Stimulated activated CD4-positive, alpha-beta T cell treated with anti-CD3 and anti-CD28 coated beads, TNF-alpha, amount 100 ng/mL, for 4 hours (primary cell): ENCODE measurements at regions not wholly inside any gene's neighbourhood (a gene's known extent, or its start where the extent isn't known, plus 50 kb on each side); places are given as distances from the start of the nearest gene placed in this dataset.
A peak's percentile ranks its signal among the peaks of the same experiment; 100 is the strongest.

ENCODE experiments used
- DNase-seq, 3 experiments: peaks; one replicate each; pipeline ENCODE4 v3.0.0-alpha.2; 2020; ENCODE audit warnings: low read depth in 3 of 3

- no peak for DNase-seq
These were observed 300.3 kb upstream of the CBLB start for GRCh38 chr3:106168962-106169750.

DNA sequence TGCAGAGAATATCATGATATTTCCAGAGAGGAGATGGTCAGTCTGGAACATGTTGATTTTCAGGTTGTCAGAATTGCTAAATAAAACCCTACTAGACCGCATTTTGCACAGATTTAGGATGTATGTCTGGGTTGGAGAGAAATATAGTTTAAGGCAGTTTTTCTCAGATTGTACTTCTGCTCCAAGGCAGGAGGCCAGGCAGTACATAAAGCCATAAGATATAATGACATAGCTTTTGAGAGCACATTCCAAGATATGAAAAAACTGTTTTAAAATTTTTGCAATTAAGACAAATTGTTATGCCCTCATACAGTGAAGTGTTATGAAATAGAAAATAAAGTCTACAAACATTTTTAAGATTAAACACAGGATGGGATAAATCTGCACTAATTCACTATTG is 301.8 kb upstream of the CBLB start:
- no peak for DNase-seq

DNA sequence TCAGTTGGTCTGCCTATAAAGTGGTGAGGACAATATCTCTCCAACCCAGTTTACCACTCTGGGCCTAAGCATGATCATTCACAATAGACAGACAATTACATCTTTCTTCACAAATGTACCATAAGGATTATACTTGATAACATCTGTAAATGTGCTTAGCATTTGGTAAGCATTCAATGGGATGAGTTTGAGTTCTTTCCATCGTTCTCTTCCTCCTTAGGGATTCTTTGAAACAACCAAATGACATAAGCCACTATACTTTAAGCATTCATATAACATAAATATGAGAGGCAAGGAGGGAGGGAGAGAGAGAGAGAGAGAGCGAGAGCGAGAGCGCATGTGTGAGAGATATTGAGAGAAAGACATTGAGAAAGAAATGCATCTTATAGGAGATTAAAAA is 303.3 kb upstream of the CBLB start:
- DNase-seq, result no peak

DNA sequence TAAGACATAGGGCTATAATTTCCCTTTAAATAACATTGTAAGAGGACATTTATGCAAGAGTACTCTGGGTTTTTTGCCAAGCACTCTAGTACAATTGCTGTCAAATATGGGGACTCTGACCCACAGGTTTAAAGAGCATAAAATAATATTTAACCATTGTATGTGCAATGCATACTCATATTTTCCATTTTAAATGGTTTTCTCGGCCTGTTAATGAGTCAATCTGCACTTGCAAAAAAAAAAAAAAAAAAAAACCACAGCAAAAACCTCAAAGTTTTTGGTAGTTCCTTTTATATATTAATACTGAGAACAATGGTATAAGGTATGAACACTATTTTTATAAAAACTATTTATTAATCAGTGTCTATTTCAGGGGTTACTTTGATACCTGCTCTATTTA is 304.0 kb upstream of the CBLB start:
- no peak for DNase-seq

- no peak for DNase-seq
These were observed 306.5 kb upstream of the CBLB start for GRCh38 chr3:106175276-106175675.

- DNase-seq, result peak in 2 of 3 experiments; percentile 33 to 59
These were observed 307.9 kb upstream of the CBLB start for GRCh38 chr3:106176734-106177133.

DNA sequence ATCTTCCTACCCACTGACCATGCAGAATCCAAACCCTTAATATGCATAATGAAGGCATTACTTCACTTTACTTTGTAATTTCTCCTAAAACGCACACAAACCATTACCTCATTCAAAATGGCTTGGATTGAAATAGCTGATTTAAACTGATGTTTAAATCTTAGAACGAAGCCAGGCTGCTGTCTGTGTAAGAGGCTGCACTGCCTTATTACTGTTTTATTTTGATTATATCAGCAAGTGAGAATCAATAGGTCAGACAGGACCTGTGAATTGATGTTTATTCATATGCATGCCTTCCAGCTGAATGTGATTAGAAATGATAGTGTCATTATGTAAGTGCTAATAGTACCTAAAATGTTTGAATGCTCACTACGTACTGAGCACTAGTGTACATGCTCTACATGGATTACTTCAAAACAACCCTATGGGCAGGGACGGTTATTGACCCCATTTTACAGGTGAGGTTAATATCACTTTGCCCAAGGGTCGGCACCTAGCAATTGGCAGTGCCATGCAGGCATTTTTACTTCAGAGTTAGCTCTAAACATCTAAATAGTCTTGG is 314.2 kb upstream of the CBLB start:
- no peak for DNase-seq

DNA sequence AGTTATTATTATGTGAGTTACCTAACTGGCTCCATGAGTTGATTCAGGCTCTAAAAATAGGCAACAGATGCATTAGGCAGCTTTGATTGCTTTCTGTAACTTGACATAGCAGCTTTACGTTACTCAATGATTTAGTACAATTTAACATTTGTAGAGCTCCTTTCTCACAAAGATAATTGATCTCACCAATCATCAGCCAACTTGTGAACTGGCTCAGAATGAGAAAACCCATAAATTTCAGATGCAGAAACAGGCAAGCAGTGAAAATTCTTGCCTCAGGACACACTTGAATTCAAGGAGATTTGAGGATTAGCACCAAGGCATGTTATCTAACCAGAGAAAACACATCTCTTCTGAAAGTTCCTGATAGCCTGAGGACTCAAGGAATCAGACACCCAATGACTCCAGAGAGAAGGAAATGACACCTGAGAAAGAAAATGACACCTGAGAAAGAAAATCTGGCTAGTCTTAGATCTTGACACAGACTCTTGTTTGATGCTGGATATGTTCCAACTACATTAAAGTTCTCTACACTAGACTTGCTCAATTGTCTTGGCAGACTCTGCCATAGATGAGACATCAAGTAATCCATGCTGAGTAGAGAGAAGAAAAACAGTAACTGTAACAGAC is 315.1 kb upstream of the CBLB start:
- no peak for DNase-seq

DNA sequence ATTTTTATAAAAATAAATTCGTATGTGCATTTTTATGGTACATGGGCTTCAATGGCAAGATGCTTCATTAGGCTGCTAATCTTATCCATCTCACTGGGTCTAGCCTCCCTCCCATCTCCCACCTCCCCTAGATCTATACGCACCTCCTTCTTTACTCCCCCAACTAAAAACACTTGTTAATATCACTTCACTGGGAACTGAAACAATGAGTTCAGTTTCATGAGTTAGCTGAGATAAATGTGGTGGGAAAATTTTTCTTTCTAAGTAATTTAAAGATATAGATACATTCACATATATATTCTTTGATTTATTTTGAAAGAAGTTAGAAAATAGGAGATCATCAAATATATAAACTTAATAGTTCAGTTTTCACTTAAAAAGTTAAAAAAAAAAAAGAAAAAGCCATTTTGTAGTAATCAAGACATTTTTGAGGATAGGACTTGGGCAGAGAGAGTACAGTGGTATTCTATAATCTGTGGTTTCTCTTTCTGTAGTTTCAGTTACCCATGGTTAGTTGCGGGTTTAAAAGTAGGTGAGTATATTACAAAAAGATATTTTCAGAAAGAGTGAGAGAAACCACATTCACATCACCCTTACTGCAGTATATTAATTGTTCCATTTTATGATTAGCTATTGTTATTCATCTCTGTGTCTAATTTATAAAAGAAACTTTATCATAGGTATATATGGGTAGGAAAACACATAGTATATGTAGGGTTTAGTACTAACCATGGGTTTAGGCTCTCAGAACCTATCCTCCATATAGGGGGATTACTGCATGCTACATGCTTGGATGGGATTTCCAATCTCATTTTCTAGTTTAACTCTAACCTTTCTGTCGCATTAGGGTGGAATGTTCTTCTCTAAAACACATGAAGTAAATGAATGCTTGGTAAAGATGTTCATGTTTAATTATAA is 316.0 kb upstream of the CBLB start:
- DNase-seq, result no peak

DNA sequence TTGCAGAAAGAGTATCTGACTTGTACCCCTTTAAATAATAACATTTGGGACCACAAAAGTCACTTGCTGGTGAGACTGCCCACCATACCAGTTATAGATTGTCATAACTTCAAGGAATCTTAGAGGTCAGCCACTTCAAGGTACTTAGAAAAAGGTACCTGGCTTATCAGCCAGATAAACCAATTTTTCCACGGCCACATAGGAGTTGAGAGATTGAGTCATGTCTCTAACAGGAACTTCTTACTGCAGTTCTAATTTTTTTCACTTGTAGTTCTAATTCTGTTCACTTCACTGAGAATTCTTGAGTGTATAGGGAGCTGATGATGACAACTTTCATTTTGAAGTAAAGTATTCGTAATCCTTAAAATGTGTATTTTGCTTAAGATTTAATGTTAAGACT is 317.1 kb upstream of the CBLB start:
- no peak for DNase-seq

DNA sequence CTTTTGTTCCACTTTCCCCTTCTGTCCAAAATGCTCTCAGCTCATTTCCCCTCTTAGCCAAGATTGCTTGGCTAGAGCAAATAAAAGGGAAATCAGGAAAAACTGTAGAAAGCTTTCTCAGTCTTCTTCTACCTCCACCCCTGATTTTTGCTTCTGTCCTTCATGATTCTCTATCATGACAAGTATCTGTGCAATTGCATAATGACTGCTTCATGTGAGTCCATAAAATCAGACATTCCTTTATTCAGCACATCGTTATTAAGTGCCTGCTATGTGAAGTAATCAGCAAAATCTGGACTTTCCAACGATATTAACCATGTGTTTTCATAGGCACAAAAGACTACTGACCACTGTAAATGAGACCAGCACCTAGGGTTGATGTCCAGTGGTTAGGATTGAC is 321.5 kb upstream of the CBLB start:
- no peak for DNase-seq

GRCh38 chr3:106191211-106191610 is 322.4 kb upstream of the CBLB start:
- no peak for DNase-seq

GRCh38 chr3:106191913-106192312 is 323.1 kb upstream of the CBLB start:
- no peak for DNase-seq

GRCh38 chr3:106193876-106194275 is 325.1 kb upstream of the CBLB start:
- DNase-seq, result no peak

DNA sequence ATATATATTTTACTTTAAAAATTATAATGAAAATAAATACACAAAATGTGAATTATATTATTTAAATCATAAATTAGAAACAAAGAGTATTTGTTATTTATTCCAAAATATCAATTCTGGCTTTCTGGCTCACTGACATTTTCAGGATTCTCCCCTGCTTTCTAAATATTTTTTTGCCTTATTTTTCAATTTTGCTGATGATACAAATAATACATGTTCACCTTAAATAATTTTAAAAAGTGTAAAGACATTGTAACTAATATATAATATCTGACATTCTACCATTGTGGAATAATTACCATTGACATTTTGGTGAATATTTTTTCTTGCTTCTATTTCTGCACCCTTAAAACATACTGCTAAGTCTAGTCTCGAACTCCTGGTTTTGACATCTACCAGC is 325.9 kb upstream of the CBLB start:
- no peak for DNase-seq

DNA sequence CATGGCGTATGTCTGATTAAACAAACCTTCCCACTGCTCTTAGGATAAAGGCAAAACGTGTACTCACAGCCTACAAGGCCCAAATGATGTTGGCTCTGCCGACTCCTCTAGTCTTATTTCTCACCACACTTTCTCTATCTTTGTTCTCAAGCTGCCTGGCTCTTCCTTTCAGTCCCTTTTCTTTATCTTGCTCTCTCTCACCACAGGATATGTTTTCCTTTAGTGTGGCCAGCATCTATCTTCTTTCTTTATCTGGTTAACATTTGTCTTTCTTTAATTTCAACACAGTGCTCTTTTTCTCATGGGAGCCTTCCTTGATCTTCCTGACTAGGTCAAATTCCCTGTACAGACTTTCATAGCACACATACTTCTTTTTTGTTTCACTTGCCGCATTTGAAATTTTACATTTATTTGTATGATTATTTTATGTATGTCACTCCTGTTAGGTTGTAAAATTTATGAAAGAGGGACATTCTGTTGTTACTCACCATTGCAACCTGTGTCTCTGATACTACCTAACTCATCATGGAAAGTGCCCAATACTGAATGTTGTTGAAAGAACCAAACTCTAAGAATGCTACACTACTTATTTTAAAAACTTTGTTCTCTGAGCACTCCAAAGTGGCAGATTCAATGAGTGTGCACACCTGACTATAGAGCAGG is 328.9 kb upstream of the CBLB start:
- DNase-seq, result no peak

- DNase-seq, result no peak
These were observed 335.5 kb upstream of the CBLB start for GRCh38 chr3:106204160-106204868.

GRCh38 chr3:106206146-106206545 is 337.3 kb upstream of the CBLB start:
- DNase-seq, result no peak

DNA sequence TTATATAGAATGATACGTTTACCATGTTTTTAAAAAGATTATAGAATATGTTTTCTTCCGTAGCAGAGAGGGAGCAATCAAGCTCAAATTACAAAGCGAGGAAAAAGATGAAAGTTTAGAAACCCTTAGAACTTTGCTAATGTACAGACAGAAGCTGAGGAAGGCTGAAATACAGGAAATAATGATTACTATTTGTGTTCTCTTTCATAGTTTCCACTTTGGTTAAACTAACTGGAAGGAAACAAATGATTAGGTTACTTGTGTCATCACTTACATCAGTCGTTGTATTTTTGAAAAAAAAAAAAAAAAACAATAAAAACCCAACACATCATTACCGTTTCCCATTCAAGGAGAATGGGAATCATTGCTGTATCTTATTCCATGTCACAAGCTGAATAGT is 337.8 kb upstream of the CBLB start:
- no peak for DNase-seq

- DNase-seq, result no peak
These were observed 339.4 kb upstream of the CBLB start for GRCh38 chr3:106208251-106208650.

DNA sequence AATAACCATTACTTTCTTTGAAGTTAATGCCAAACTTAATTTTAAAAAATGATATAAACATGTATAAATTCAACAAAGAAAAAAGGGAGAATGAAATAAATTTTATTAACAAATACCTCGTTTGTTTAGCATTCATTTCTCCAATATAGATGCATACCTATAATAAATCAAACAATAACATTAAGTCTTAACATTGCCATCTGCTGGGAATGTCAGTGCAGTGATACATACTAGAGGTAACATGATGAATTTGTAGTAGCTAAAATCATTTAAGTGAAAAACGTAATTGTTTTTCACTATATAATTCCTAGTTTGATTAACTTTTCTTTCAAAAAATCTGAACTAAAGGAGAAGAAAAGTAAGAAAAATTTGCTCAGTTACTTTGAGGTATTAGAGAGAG is 340.2 kb upstream of the CBLB start:
- DNase-seq, result no peak
